SH-SY5Y (cell line): ENCODE measurements at regions not wholly inside any gene's neighbourhood (a gene's known extent, or its start where the extent isn't known, plus 50 kb on each side); places are given as distances from the start of the nearest gene placed in this dataset.

Source experiments
- GATA2 ChIP-seq: IDR thresholded peaks from 2 replicates; pipeline ENCODE4 v1.6.1; 2011; ENCODE audit warnings: mild to moderate bottlenecking, low read depth, low read length
- GATA3 ChIP-seq: IDR thresholded peaks from 2 replicates; pipeline ENCODE4 v1.6.1; 2011; ENCODE audit warnings: low read depth, mild to moderate bottlenecking, low read length, moderate library complexity

DNA sequence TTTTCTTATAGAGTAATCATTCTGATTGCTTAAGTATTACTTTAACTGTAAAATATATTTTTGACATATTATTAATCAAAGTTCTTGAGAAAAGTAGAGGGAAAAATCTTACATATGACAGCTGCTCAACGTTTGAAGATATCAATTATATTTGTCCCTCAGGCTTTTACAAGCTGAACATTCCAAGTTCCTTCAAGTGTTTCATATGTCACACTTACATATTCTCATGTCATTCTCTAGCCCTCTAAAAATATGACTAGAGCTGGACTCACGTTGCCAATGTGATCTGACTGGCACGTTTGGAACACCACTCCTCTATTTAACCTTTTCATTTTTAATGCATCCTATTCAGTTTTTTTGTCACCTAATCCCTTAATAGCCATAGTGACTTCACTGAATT, 492.9 kb downstream of the PCDH18 start:
- TF ChIP-seq GATA3 (no peak), GATA2 (no peak)

DNA sequence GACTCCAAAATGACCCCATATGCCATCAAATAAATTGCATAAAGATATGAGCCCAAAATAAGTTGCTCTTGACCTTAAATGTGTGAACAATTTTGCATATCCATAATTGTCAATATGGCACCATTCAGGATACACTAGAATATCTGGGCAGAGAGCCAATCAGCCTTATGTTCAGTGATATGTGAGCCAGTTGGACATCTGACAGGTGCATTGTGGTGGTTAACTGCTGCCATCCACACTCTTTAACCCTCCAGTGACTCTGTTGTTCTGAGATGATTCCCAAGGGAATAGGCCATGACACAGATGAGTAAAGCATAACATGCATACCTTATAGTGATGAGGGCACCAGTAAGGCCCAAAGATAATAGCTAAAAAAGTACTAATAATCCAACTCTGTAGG, 500.1 kb downstream of the PCDH18 start:
- TF ChIP-seq GATA3 (no peak), GATA2 (no peak)

DNA sequence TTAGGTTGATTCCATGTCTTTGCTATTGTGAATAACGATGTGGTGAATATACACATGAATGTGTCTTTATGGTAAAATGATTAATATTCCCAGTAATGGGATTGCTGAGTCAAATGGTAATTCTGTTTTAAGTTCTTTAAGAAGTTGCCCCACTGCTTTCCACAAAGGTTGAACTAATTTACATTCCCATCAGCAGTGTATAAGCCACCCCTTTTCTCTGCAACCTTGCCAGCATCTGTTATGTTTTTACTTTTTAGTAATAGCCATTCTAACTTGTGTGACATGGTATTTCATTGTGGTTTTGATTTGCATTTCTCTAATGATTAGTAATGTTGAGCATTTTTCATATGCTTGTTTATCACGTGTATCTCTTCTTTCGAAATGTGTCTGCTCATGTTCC, 503.3 kb downstream of the PCDH18 start:
- TF ChIP-seq GATA2 (no peak), GATA3 (no peak)

DNA sequence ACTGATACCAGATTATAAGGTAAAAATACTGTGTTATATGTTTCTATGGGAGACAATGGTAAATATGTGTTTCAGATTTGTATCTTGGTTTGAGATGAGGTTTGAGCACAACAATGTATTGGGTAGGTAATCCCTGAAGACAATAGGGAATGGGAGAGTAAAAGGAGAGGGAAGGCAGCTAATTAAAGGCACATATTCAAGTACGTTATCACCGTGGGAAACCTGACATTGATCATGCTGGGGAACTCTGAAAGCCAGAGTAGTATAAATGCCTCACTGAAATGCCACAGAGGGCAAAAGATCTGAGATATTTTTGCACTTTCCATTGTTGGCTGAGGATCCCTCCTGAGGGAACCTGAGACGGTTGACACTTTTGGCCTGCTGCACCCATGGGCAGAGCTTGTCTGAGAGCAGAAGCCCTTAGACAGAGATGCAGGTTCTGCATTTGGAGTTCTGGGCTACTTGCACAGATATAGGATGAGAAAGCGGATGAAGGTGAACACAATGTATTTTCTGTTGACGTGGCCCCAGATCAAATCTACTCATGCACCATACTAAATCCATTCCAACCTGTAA, 506.7 kb downstream of the PCDH18 start:
- TF ChIP-seq GATA3 (no peak), GATA2 (no peak)

DNA sequence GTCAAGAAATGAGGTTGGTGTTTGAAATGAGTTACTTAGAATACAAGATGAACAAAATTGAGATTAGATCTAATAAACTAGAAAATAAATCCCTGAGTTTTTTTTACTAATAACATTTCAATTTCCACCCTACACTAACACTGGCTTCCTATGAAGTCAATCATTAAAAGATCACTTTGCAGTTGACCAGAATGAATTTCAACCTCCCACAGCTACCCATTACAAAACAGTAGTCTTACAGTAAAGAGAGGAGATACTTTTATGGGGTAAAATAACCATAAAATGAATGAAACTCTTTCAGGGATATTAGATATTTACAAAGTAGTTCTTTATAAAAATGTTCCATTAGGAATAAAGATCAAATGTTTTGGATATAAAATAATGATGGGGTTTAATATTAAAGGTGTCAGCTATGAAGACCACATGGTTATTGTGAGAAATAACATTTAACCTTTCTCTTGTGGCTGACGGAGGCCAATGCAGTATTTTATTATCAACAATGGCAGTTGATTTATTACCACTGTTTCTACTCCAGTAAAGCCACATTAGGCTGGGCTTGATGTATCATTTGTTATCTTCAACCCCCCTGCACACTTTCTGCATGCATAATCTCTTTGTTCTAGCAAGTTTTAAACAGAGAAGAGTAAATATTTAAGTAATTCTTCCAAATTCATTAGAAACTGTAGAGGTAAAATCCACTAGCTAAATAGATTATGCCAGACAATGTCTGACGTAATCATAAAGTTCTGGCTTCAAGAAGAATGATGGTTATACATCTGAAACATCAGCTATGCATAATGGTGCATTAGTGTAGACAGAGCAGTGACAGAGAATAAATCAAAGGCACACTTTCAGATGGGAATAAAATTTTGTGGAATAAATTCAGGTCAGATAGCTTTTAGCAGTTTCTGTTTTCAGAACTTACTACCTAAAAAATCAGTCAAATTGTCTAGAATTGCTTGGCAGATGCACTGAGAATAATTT, 516.6 kb downstream of the PCDH18 start:
- no peak; the same call in 1 of the 2 replicates for TF ChIP-seq GATA3
- no peak for TF ChIP-seq GATA2

DNA sequence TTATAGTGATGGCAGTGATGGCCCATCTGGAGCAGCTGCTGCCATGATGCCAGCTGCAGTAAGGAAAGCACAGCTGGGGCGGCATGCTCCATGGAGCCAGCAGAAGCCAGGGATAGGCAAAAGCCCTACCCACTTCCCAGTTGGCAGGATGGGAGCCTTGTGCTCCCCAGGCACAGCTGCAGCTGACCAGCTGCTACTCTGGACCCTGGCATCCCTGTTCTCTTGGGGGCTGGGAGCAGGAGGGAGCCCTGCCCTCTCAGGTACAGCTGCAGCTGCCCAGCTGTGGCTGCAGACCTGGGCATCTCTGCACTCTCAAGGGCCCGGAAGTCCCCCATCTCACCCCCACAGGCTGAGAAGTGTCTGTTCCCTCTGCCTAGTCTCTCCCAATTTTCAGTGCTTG, 531.9 kb downstream of the PCDH18 start:
- TF ChIP-seq GATA3 (no peak), GATA2 (no peak)

DNA sequence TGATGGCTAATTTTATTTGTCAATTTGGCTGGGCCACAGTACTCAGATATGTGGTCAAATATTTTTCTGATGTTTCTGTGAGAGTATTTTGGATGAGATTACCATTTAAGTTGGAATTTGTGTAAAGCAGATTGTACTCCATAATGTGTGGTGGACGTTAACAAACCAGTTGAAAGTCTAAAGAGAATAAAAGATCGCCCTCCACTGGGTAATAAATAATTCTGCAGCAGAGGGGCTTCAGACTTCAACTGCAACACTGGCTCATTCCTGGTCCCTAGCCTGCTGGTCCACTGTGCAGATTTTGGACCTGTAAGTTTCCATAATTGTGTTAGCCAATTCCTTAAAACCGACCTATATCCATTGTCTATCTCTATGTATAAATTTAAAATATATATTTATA, 540.3 kb downstream of the PCDH18 start:
- TF ChIP-seq GATA2 (no peak), GATA3 (no peak)

DNA sequence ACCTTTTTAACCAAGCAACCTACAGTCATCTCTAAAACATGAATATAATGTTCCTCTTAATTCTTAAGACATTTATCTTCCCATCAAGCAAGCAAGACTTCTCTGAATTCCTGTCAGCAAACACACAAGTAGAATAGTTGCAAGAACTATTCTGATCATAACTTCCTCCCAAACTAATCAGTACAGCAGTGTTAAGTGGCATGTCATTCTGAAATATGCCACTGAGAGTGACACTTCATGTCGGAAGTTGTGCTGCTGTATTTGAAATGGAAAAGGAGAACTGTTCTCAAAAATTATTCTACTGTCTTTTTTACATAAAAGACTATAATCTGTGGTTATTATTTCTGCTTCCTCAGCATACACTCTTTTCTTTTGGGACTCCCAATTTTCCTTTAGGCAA, 546.6 kb downstream of the PCDH18 start:
- TF ChIP-seq GATA2, result no peak
- no peak for TF ChIP-seq GATA3

DNA sequence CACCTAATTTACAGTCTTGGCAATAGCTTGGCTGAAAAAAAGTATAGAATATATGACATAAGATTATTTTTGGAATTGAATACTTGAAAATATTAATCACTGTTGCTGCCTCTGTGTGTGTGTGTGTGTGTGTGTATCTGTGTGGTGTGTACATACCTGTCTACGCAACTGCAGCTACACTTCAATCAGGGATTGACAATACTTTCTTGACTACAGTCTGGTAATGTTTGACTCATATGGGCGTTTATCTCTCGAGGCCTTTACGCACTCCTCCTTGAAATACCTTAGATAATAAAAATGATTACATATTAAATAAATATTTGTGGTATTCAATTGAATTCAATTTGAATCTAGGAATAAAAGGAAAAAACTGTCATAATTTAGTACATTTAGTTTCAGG, 565.2 kb downstream of the PCDH18 start:
- TF ChIP-seq GATA3 (no peak), GATA2 (no peak)

DNA sequence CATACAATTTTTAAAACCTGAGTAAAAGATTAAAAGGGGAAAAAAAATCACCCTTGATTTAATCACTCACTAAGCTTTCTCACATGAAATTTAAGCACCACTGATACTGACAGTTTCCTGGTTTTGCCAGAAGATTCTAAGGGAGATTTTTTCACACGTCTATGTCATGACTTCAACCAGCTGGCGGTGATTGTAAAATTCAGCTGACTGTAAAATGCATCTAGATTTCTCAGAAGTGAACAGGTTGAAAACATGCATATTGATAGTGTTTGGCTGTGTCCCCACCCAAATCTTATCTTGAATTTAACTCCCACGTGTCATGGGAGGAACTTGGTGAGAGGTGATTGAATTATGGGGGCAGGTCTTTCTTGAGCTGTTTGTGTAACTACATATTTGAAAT, 566.8 kb downstream of the PCDH18 start:
- TF ChIP-seq GATA2 (no peak), GATA3 (no peak)

DNA sequence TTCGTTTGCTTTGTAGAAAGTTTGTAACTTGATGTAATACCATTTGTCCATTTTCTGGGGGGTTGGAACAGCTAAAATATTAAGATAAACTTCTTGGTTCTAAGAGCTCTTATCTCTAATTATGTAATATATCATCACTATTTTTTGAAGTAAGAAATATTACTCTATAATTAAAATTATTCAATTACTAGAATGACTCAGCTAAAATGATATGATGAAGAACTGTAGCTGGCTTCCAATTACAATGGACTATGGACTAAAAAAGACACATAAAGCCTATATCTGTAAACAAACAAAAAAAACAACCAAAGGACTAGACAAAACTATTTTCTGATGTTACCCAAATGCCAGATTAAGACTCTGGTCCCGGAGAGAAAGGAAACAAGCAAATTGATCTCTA, 569.4 kb downstream of the PCDH18 start:
- no peak for TF ChIP-seq GATA2
- no peak for TF ChIP-seq GATA3

DNA sequence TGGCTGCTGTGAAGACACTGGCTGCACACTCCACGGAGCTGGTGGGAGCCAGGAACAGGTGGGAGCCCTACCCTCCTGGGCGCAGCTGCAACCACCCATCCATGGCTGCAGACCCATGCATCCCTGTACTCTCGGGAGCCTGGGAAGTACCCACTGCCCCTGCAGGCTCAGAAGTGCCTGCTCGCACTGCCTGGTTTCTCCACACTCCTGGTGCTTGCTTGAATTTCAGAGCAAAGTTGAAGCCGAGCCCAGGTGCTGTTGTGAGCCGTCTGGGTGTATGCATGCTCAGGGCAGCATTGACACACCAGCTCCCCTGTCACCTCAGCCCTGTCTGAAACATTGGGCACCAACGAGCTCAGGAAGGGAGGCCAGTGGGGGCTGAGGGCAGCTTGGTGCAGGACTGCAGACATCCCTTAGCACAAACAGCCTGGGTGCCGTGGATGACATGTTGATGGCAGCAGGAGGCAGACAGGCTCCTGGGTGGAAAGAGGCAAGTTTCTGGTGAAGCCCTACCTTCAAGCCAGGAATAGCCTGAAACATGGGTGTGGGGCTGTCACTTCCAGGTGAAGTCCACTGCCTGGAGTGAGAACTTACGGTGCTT, 585.9 kb downstream of the PCDH18 start:
- TF ChIP-seq GATA2, result no peak
- no peak for TF ChIP-seq GATA3

DNA sequence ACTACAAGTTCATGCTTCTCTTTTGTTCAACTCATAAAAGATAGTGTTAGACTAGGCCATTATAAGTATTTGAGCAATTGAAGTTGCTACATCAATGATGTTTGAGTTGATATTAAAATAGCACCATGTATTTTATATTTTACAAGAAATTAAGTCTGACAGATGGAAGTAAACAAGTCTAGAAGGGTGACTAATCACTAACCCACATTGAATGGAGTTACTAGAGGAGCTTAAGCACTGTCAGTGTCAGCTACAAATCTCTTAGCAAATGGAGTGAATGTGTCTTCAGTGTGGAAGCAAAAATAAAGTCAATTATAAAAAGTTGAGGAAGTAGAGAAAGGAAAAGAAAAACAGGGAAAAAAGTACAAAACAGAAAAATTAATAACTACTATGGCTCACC, 592.5 kb downstream of the PCDH18 start:
- TF ChIP-seq GATA3 (no peak), GATA2 (no peak)

DNA sequence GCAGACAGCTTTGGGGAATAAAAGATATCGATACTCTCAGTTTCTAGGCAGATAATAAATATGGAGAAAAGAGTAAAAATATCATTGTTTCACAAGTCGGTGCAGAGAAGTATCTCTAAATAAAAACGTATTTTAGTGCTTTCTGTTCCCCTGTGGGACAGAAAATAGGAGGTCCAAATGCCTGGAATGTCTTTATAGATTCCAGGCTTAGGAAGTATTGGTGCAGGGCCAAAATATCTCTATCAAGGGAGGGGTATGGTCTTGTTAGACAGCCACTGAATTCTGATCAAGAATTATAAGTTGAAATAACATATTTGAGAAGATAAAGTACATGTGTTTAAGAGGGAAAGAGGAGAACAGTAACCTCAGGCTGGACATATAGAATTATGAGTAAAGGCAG, 596.4 kb downstream of the PCDH18 start:
- TF ChIP-seq GATA3 (no peak), GATA2 (no peak)

DNA sequence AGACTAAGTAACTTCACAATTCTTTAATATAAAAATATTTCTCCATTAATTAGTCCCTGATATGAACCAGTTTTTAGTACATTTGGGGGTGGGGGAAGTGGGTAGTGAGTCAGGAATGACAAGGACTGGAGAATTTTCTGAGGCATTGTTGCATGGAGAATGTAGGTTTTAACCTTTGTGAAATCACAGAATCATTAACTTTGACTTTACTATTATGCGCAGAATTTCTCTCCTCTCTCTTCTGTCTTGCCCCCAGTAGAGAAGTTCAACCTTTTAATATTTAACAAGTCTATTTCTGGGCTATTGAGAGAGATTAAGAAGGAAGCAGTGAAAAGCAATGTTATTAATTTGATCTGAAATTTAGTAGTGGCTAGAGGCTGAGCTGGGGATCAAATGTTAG, 597.0 kb downstream of the PCDH18 start:
- no peak for TF ChIP-seq GATA2
- TF ChIP-seq GATA3, result no peak
